HCT116 (cell line): ENCODE measurements at regions not wholly inside any gene's neighbourhood (a gene's known extent, or its start where the extent isn't known, plus 50 kb on each side); places are given as distances from the start of the nearest gene placed in this dataset.

ENCODE experiments used
- ATAC-seq: fragments of 200-7000 bp; cut with Tn5 transposase; 2 replicates; pipeline ENCODE4 v1.9.1; 2020; ENCODE audit warnings: mild to moderate bottlenecking, moderate library complexity
- BruUV-seq: library from RNA; stranded (reverse); fragments of 400-500 nt; replicated peaks from 2 replicates; lab custom pipeline; 2021; lab: Mats Ljungman, UMichigan
- CTCF ChIA-PET: fragments of 300-600 bp; sonication (Branson Sonifier 250); formaldehyde crosslinking; loops from one replicate; lab custom pipeline; 2021; ENCODE audit warnings: antibody characterized with exemption; lab: Charles Lee
- POLR2A ChIA-PET: fragments of 300-600, 350-600 bp; sonication (Branson Sonifier 250); formaldehyde crosslinking; loops from one replicate; lab custom pipeline; 2021; ENCODE audit warnings: antibody characterized with exemption; lab: Charles Lee
- RAD21 ChIA-PET, 2 experiments: fragments of 300-600 bp; sonication (Branson Sonifier 250); formaldehyde crosslinking; loops; one replicate each; lab custom pipeline; 2023; ENCODE audit warnings: low total read pairs in 2 of 2; ENCODE audit not compliant: uncharacterized antibody in 2 of 2, unreplicated experiment in 2 of 2, low non-redundant PET in 1 of 2; lab: Charles Lee
- DNase-seq: peaks from one replicate; pipeline ENCODE4 v3.0.0-alpha.2; 2010; ENCODE audit warnings: low read depth, low spot score
- H2AFZ ChIP-seq: fragments of 200-600 bp; shearing (Covaris generic), sonication (generic); 2 replicates; pipeline ENCODE4 v1.6.1; 2017; ENCODE audit warnings: low read depth, mixed run types, mixed read lengths, antibody characterized with exemption, low read length; ENCODE audit not compliant: poor library complexity, severe bottlenecking
- H3K27ac ChIP-seq: 2 replicates; pipeline ENCODE4 v1.5.1; 2012; ENCODE audit warnings: low read depth, low read length
- H3K27me3 ChIP-seq: fragments of 200-600 bp; sonication (generic); 2 replicates; pipeline ENCODE4 v1.6.1; 2016; ENCODE audit warnings: mixed run types, low read length, mixed read lengths; ENCODE audit not compliant: insufficient read depth
- H3K36me3 ChIP-seq, 2 experiments: fragments of 200-500 bp in 1 of 2; fragments of 200-600 bp in 1 of 2; sonication (Bioruptor generic) in 1 of 2; sonication (generic) in 1 of 2; 2 replicates each; pipeline versions ENCODE4 v1.5.1 to v1.6.1; 2014 to 2016; ENCODE audit warnings: low read length in 2 of 2, inconsistent platforms in 1 of 2, mixed read lengths in 1 of 2, mixed run types in 1 of 2; ENCODE audit not compliant: insufficient read depth in 2 of 2, control insufficient read depth in 1 of 2
- H3K4me1 ChIP-seq, 2 experiments: fragments of 200-600 bp in 1 of 2; sonication (generic) in 1 of 2; 2 replicates each; pipeline versions ENCODE4 v1.5.1 to v1.6.1; 2012 to 2017; ENCODE audit warnings: low read length in 2 of 2, inconsistent platforms in 1 of 2, mild to moderate bottlenecking in 1 of 2, mixed read lengths in 1 of 2, mixed run types in 1 of 2, moderate library complexity in 1 of 2; ENCODE audit not compliant: insufficient read depth in 2 of 2, control insufficient read depth in 1 of 2
- H3K4me2 ChIP-seq: fragments of 200-600 bp; sonication (generic); 2 replicates; pipeline ENCODE4 v1.6.1; 2017; ENCODE audit warnings: mixed run types, low read length, mixed read lengths
- H3K4me3 ChIP-seq, 2 experiments: fragments of 200-600 bp in 1 of 2; sonication (generic) in 1 of 2; replicated peaks in 1 of 2; 2 replicates each; pipeline ENCODE4 v1.5.1; 2011 to 2016; ENCODE audit warnings: low read length in 2 of 2, control low read depth in 1 of 2, low read depth in 1 of 2, mild to moderate bottlenecking in 1 of 2, mixed read lengths in 1 of 2, mixed run types in 1 of 2
- H3K79me2 ChIP-seq: fragments of 200-600 bp; sonication (generic); 2 replicates; pipeline ENCODE4 v1.6.1; 2017; ENCODE audit warnings: mild to moderate bottlenecking, mixed run types, low read length, moderate library complexity, mixed read lengths; ENCODE audit not compliant: insufficient read depth
- H3K9ac ChIP-seq: fragments of 200-600 bp; sonication (generic); 2 replicates; pipeline ENCODE4 v1.6.1; 2016; ENCODE audit warnings: low read length, mixed read lengths
- H3K9me2 ChIP-seq: fragments of 200-600 bp; sonication (generic), shearing (Covaris generic); 2 replicates; pipeline ENCODE4 v1.6.1; 2017; ENCODE audit warnings: mixed run types, mild to moderate bottlenecking, moderate library complexity; ENCODE audit not compliant: insufficient read depth
- H3K9me3 ChIP-seq, 2 experiments: fragments of 200-500 bp in 1 of 2; fragments of 200-600 bp in 1 of 2; sonication (Bioruptor generic) in 1 of 2; sonication (generic) in 1 of 2; 2 replicates each; pipeline ENCODE4 v1.6.1; 2014 to 2017; ENCODE audit warnings: low read length in 2 of 2, mixed read lengths in 2 of 2, inconsistent platforms in 1 of 2, low read depth in 1 of 2, mild to moderate bottlenecking in 1 of 2, mixed run types in 1 of 2, moderate library complexity in 1 of 2; ENCODE audit not compliant: control insufficient read depth in 1 of 2, insufficient read depth in 1 of 2
- H4K20me1 ChIP-seq: fragments of 200-600 bp; sonication (generic), shearing (Covaris generic); 2 replicates; pipeline ENCODE4 v1.6.1; 2017; ENCODE audit warnings: mixed run types, mild to moderate bottlenecking, moderate library complexity; ENCODE audit not compliant: insufficient read depth
- ATF3 ChIP-seq: IDR thresholded peaks from 2 replicates; pipeline ENCODE4 v1.6.1; 2012
- CTCF ChIP-seq, 3 experiments: fragments of 200-600 bp in 1 of 3; sonication (generic) in 1 of 3; IDR thresholded peaks in 2 of 3; conservative IDR thresholded peaks in 1 of 3; 2 replicates each; pipeline ENCODE4 v1.5.1; 2012 to 2017; ENCODE audit warnings: low read depth in 2 of 3, low read length in 2 of 3, antibody characterized with exemption in 1 of 3, borderline replicate concordance in 1 of 3, control low read depth in 1 of 3, mild to moderate bottlenecking in 1 of 3, mixed read lengths in 1 of 3, mixed run types in 1 of 3, moderate library complexity in 1 of 3; ENCODE audit not compliant: insufficient read depth in 1 of 3
- EGR1 ChIP-seq: IDR thresholded peaks from 2 replicates; pipeline ENCODE4 v1.6.1; 2012; ENCODE audit warnings: low read depth
- EZH2phosphoT487 ChIP-seq: fragments of 200-600 bp; IDR thresholded peaks from 2 replicates; pipeline ENCODE4 v1.6.1; 2018; ENCODE audit warnings: antibody characterized with exemption, borderline replicate concordance
- FOSL1 ChIP-seq: IDR thresholded peaks from 2 replicates; pipeline ENCODE4 v1.6.1; 2012; ENCODE audit warnings: low read depth
- POLR2AphosphoS5 ChIP-seq: IDR thresholded peaks from 2 replicates; pipeline ENCODE4 v1.6.1; 2011; ENCODE audit warnings: mild to moderate bottlenecking, low read depth, low read length, moderate library complexity
- RAD21 ChIP-seq: IDR thresholded peaks from 2 replicates; pipeline ENCODE4 v1.6.1; 2012; ENCODE audit warnings: low read depth, mild to moderate bottlenecking
- SRF ChIP-seq: IDR thresholded peaks from 2 replicates; pipeline ENCODE4 v1.6.1; 2012; ENCODE audit warnings: low read depth
- YY1 ChIP-seq: IDR thresholded peaks from 2 replicates; pipeline ENCODE4 v1.6.1; 2011; ENCODE audit warnings: low read length, low read depth, moderate library complexity, mild to moderate bottlenecking; ENCODE audit not compliant: insufficient replicate concordance; ENCODE audit errors: extremely low read depth
- ZBTB33 ChIP-seq: IDR thresholded peaks from 2 replicates; pipeline ENCODE4 v1.6.1; 2011; ENCODE audit warnings: mild to moderate bottlenecking, low read length, moderate library complexity; ENCODE audit not compliant: insufficient replicate concordance; ENCODE audit errors: extremely low read depth
- ZNF274 ChIP-seq: fragments of 200-500 bp; sonication (Bioruptor generic); IDR thresholded peaks from 2 replicates; pipeline ENCODE4 v1.6.1; 2014; ENCODE audit warnings: mild to moderate bottlenecking, low read depth, low read length, inconsistent platforms
- intact Hi-C: fragments of 100-400 bp; cut with micrococcal nuclease; formaldehyde crosslinking; loops from 2 replicates; pipeline ENCODE4 v1.10.0; 2022

GRCh38 chr16:17744921-17745572, 274.3 kb upstream of the XYLT1 start:
- ATAC-seq, result no peak
- Histone ChIP-seq H3K27me3 (peaks cover 33% of the 10 kb centered on the region), H2AFZ (no peak overlapping the region), H3K27ac (no peak overlapping the region), H4K20me1 (no peaks in the 10 kb centered on the region), H3K36me3 (no peaks in the 10 kb centered on the region), H3K4me3 (no peak overlapping the region), H3K9me3 (no peaks in the 10 kb centered on the region), H3K9ac (no peak overlapping the region), H3K9me2 (no peaks in the 10 kb centered on the region), H3K4me2 (no peak overlapping the region), H3K79me2 (no peaks in the 10 kb centered on the region), H3K4me1 (no peaks in the 10 kb centered on the region)
- TF ChIP-seq YY1, result no peak
- no peak for TF ChIP-seq ZNF274
- no peak for TF ChIP-seq POLR2AphosphoS5
- no peak for TF ChIP-seq ATF3
- TF ChIP-seq ZBTB33, result no peak
- no peak for TF ChIP-seq RAD21
- TF ChIP-seq EZH2phosphoT487, result no peak
- TF ChIP-seq EGR1, result no peak
- no peak for TF ChIP-seq CTCF (IDR thresholded peaks at IDR 0.05 in 2 of 3, conservative IDR thresholded peaks at IDR 0.05 in 1 of 3; ENCODE audit: borderline replicate concordance in 1 of 3, insufficient read depth in 1 of 3, low read depth in 2 of 3, low read length in 2 of 3)
- TF ChIP-seq SRF, result no peak
- no peak for TF ChIP-seq FOSL1
- intact Hi-C loops, result no loop called here
- no TSS peak for BruUV-seq
- DNase-seq, result no peak
- ChIA-PET POLR2A (no interaction called here), CTCF (no interaction called here), RAD21 (no interaction called here)
